ENCODE measurements at regions not wholly inside any gene's neighbourhood (a gene's known extent, or its start where the extent isn't known, plus 50 kb on each side); places are given as distances from the start of the nearest gene placed in this dataset.

GRCh38 chr5:27612161-27612560 lies 573.8 kb upstream of the CDH9 start:
- no peak overlapping the region for H3K27ac Mint-ChIP-seq
- H3F3A ChIP-seq (ENCODE audit: low read depth): no peaks in the 10 kb centered on the region
- no peak for DNase-seq (ENCODE audit: low spot score)
- peaks cover 5% of the 10 kb centered on the region for H3K4me1 ChIP-seq
- no peak overlapping the region for H3K4me3 Mint-ChIP-seq
- no peaks in the 10 kb centered on the region for H3K36me3 ChIP-seq
- no peak overlapping the region for H3K4me2 ChIP-seq
- H2AFZ ChIP-seq (replicated peaks): no peak overlapping the region
- TF ChIP-seq EZH2phosphoT487 (IDR thresholded peaks at IDR 0.05): no peak
- TF ChIP-seq CTCF (IDR thresholded peaks at IDR 0.05): no peak
- no peak for TF ChIP-seq EZH2 (IDR thresholded peaks at IDR 0.05)
- H3K9me3 ChIP-seq (ENCODE audit: low read depth): no peaks in the 10 kb centered on the region
- H3K9me3 Mint-ChIP-seq: no peaks in the 10 kb centered on the region
- H3K27me3 ChIP-seq: no peaks in the 10 kb centered on the region
- no peaks in the 10 kb centered on the region for H4K20me1 ChIP-seq (ENCODE audit: low read depth)
- H3K36me3 Mint-ChIP-seq: no peaks in the 10 kb centered on the region
- no peak overlapping the region for H3K9ac ChIP-seq
- no peaks in the 10 kb centered on the region for H3K79me2 ChIP-seq (ENCODE audit: low read depth)
- H3K27ac ChIP-seq: no peak overlapping the region
- H3K27me3 Mint-ChIP-seq (ENCODE audit: insufficient read depth, low read depth): peaks cover 2% of the 10 kb centered on the region
- no peaks in the 10 kb centered on the region for H3K4me1 Mint-ChIP-seq
- no peak overlapping the region for H3K4me3 ChIP-seq

- Histone ChIP-seq H2AFZ (replicated peaks) (no peak overlapping the region), H3K4me3 (no peak overlapping the region), H3K36me3 (no peaks in the 10 kb centered on the region), H3K4me2 (no peak overlapping the region), H4K20me1 (ENCODE audit: low read depth) (no peaks in the 10 kb centered on the region), H3K9me3 (ENCODE audit: low read depth) (no peaks in the 10 kb centered on the region), H3F3A (ENCODE audit: low read depth) (no peaks in the 10 kb centered on the region), H3K79me2 (ENCODE audit: low read depth) (no peaks in the 10 kb centered on the region), H3K4me1 (peaks cover 5% of the 10 kb centered on the region), H3K27me3 (no peaks in the 10 kb centered on the region), H3K27ac (no peak overlapping the region), H3K9ac (no peak overlapping the region)
- no peak overlapping the region for H3K4me3 Mint-ChIP-seq
- TF ChIP-seq CTCF (IDR thresholded peaks at IDR 0.05) (no peak), EZH2 (IDR thresholded peaks at IDR 0.05) (no peak), EZH2phosphoT487 (IDR thresholded peaks at IDR 0.05) (no peak)
- no peaks in the 10 kb centered on the region for H3K36me3 Mint-ChIP-seq
- DNase-seq (ENCODE audit: low spot score): no peak
- H3K9me3 Mint-ChIP-seq: no peaks in the 10 kb centered on the region
- no peaks in the 10 kb centered on the region for H3K4me1 Mint-ChIP-seq
- peaks cover 2% of the 10 kb centered on the region for H3K27me3 Mint-ChIP-seq (ENCODE audit: insufficient read depth, low read depth)
- H3K27ac Mint-ChIP-seq: no peak overlapping the region
Observed at GRCh38 chr5:27608992-27609391, 570.6 kb upstream of the CDH9 start.

- Histone ChIP-seq H3K4me1 (no peaks in the 10 kb centered on the region), H3K27me3 (no peaks in the 10 kb centered on the region), H2AFZ (replicated peaks) (no peak overlapping the region), H3F3A (ENCODE audit: low read depth) (no peaks in the 10 kb centered on the region), H3K27ac (no peak overlapping the region), H4K20me1 (ENCODE audit: low read depth) (no peaks in the 10 kb centered on the region), H3K9me3 (ENCODE audit: low read depth) (no peaks in the 10 kb centered on the region), H3K9ac (no peak overlapping the region), H3K4me3 (no peak overlapping the region), H3K36me3 (no peaks in the 10 kb centered on the region), H3K4me2 (no peak overlapping the region), H3K79me2 (ENCODE audit: low read depth) (no peaks in the 10 kb centered on the region)
- H3K36me3 Mint-ChIP-seq: no peaks in the 10 kb centered on the region
- H3K27ac Mint-ChIP-seq: no peak overlapping the region
- H3K4me3 Mint-ChIP-seq: no peak overlapping the region
- H3K9me3 Mint-ChIP-seq: no peaks in the 10 kb centered on the region
- DNase-seq (ENCODE audit: low spot score): no peak
- H3K27me3 Mint-ChIP-seq (ENCODE audit: insufficient read depth, low read depth): peaks cover 2% of the 10 kb centered on the region
- peaks cover 2% of the 10 kb centered on the region for H3K4me1 Mint-ChIP-seq
- TF ChIP-seq CTCF (IDR thresholded peaks at IDR 0.05): no peak
- no peak for TF ChIP-seq EZH2phosphoT487 (IDR thresholded peaks at IDR 0.05)
- no peak for TF ChIP-seq EZH2 (IDR thresholded peaks at IDR 0.05)
Observed at GRCh38 chr5:27598576-27598975, 560.2 kb upstream of the CDH9 start.
